Lower leg skin (tissue), 4 donors: ENCODE measurements at regions not wholly inside any gene's neighbourhood (a gene's known extent, or its start where the extent isn't known, plus 50 kb on each side); places are given as distances from the start of the nearest gene placed in this dataset.

Source experiments
- DNase-seq, 2 donors: peaks; one replicate each; pipeline ENCODE4 v3.0.0-alpha.2; 2019; ENCODE audit warnings: low spot score in 2 of 2
- H3K4me3 ChIP-seq: fragments of 200-600 bp; sonication (generic); 2 replicates; pipeline ENCODE4 v1.5.1; 2017; ENCODE audit warnings: mild to moderate bottlenecking, low read depth; ENCODE audit not compliant: poor library complexity, severe bottlenecking
- POLR2A ChIP-seq, 2 donors: fragments of 450-650 bp; IDR thresholded peaks; one replicate each; pipeline ENCODE4 v1.6.1; 2016 to 2017; ENCODE audit warnings: antibody characterized with exemption in 2 of 2, mild to moderate bottlenecking in 1 of 2, moderate library complexity in 1 of 2
- WGBS, 2 donors: methylation state at CpG; one replicate each; pipeline ENCODE4 v1.1.5; 2018; 5-methylcytosine and 5-hydroxymethylcytosine counted together
- intact Hi-C: fragments of 100-400 bp; cut with DNase I; formaldehyde crosslinking; loops from one replicate; pipeline ENCODE4 v1.15.0; 2023; ENCODE audit warnings: low total_unique reads
- TF ChIP-seq, protein P1 (sequence below), 3 donors: fragments of 450-650 bp; IDR thresholded peaks; one replicate each; pipeline ENCODE4 v1.5.1; 2016; ENCODE audit warnings: antibody characterized with exemption in 3 of 3, mild to moderate bottlenecking in 3 of 3, moderate library complexity in 2 of 3

DNA sequence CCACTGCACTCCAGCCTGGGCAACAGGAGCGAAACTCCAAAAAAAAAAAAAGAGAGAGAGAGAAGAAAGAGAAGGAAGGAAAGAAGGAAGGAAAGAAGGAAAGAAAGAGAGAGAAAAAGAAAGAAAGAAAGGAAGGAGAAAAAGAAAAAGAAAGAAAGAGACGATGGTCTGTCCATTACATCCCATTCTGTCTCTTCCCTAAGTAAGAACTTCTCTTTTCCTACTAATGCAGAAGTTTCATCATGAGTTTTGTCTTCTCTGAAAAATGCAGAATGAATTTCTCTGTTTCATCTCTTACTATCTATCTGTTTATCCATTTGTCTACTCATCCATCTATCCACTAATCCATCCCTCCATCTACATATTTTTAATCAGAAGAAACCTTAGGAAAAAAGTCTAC lies 94.9 kb upstream of the MED13 start:
- no peak for DNase-seq
- intact Hi-C loops, result no loop called here
- WGBS, 2 donors, result 91 to 97% methylated on average over 2 of the region's 2 CpGs
- TF ChIP-seq POLR2A (IDR thresholded peaks at IDR 0.05), result no peak
- TF ChIP-seq, protein P1, sequence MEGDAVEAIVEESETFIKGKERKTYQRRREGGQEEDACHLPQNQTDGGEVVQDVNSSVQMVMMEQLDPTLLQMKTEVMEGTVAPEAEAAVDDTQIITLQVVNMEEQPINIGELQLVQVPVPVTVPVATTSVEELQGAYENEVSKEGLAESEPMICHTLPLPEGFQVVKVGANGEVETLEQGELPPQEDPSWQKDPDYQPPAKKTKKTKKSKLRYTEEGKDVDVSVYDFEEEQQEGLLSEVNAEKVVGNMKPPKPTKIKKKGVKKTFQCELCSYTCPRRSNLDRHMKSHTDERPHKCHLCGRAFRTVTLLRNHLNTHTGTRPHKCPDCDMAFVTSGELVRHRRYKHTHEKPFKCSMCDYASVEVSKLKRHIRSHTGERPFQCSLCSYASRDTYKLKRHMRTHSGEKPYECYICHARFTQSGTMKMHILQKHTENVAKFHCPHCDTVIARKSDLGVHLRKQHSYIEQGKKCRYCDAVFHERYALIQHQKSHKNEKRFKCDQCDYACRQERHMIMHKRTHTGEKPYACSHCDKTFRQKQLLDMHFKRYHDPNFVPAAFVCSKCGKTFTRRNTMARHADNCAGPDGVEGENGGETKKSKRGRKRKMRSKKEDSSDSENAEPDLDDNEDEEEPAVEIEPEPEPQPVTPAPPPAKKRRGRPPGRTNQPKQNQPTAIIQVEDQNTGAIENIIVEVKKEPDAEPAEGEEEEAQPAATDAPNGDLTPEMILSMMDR (IDR thresholded peaks at IDR 0.05), result no peak
- no peak overlapping the region for H3K4me3 ChIP-seq

DNA sequence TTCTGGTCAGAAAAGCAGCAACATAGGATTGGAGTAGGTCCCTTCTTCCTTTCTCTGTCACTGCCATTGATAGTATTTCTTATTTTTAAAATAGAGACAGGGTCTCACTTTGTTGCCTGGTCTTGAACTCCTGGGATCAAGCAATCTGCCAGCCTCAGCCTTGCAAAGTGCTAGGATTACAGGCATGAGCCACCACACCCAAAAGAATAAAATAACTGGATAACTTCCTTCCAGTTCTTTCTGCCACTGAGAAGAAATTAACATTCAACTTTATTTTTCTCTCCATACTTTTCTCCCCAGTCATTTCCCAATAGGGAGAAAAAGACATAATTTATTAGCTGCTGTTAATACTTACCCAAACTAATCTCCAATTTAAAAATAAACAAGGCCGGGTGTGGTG lies 91.9 kb upstream of the MED13 start:
- intact Hi-C loops, result no loop called here
- WGBS, 2 donors, result 78 to 79% methylated on average over 1 of the region's 1 CpG
- TF ChIP-seq, protein P1 (IDR thresholded peaks at IDR 0.05), result no peak
- no peak for TF ChIP-seq POLR2A (IDR thresholded peaks at IDR 0.05)

DNA sequence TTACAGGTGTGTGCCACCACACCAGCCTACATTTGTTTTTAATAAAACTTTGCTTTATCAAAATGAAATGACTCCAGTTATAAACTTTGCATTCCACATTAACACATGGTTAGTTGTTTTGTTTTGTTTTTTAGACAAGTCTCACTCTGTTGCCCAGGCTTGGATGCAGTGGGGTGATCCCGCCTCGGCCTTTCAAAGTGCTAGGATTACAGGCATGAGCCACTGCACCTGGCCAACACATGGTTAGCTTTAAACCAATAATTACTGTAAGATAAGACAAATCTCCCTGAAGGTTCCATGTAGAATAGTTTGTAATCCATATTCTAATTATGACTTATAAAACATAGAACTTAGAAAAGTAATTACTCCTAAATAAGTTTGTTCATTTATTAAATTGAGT lies 89.8 kb upstream of the MED13 start:
- WGBS, 2 donors, result 65 to 70% methylated on average over 2 of the region's 2 CpGs

More for the DNA sequence above, 91.9 kb upstream of the MED13 start:
- no peak for DNase-seq
- H3K4me3 ChIP-seq, result no peak overlapping the region

DNA sequence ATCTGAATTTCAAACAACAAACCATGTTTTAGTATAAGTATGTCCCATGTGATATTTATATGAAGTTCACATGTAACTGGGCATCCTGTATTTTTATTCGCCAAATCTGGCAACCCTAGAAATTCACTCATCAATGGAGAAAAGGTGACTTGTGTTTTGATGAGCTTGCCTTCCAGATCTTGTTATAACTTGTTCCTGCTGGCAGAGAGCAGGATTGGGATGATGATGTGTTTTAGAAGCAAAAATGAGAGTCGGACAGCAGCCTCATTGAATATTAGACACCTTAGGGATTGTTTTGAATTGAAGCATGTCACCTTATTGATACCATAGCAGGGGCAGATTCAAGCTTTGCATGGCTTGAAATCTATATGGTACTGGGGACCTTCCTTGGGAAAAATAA lies 85.4 kb upstream of the MED13 start:
- no peak overlapping the region for H3K4me3 ChIP-seq
- TF ChIP-seq, protein P1 (IDR thresholded peaks at IDR 0.05), result no peak
- TF ChIP-seq POLR2A (IDR thresholded peaks at IDR 0.05), result no peak
- intact Hi-C loops, result no loop called here
- 52 to 58% methylated on average over 2 of the region's 2 CpGs for WGBS, 2 donors
- no peak for DNase-seq

More for the DNA sequence above, 89.8 kb upstream of the MED13 start:
- DNase-seq, result no peak
- intact Hi-C loops, result no loop called here
- no peak overlapping the region for H3K4me3 ChIP-seq
- TF ChIP-seq, protein P1 (IDR thresholded peaks at IDR 0.05), result no peak
- TF ChIP-seq POLR2A (IDR thresholded peaks at IDR 0.05), result no peak

DNA sequence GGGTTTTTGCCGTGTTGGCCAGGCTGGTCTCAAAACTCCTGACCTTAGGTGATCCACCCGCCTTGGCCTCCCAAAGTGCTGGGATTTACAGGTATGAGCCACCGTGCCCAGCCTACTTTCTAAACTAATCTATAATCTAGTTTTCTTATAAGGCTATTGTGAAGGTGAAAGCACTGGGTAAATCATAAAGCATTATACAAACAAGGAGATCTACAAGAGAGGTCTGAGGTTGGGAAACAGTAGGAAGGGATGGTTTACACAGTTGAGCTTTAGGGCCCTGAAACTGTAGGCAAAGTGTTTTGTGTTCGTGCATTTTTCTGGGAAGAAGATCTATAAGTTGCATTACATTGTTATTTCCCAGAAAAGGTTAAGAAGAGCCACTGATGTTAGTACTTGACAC lies 84.9 kb upstream of the MED13 start:
- TF ChIP-seq POLR2A (IDR thresholded peaks at IDR 0.05), result no peak
- TF ChIP-seq, protein P1 (IDR thresholded peaks at IDR 0.05), result no peak
- 87 to 92% methylated on average over 4 of the region's 4 CpGs for WGBS, 2 donors
- intact Hi-C loops, result no loop called here
- DNase-seq, result no peak
- H3K4me3 ChIP-seq, result no peak overlapping the region

DNA sequence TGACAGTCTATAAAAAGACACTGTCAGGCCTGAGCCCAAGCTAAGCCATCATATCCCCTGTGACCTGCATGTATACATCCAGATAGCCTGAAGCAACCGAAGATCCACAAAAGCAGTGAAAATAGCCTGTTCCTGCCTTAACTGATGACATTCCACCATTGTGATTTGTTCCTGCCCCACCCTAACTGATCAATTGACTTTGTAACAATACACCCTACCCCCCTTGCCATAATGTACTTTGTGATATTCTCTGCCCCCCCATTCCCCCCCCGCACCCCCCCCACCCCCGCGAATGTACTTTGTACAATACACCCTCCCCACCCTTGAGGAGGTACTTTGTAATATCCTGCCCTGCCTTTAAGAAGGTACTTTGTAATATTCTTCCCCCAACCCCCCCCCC lies 82.2 kb upstream of the MED13 start:
- TF ChIP-seq POLR2A (IDR thresholded peaks at IDR 0.05), result no peak
- TF ChIP-seq, protein P1 (IDR thresholded peaks at IDR 0.05), result no peak
- intact Hi-C loops, result no loop called here
- no peak for DNase-seq
- no peak overlapping the region for H3K4me3 ChIP-seq
- 61 to 82% methylated on average over 4 of the region's 4 CpGs for WGBS, 2 donors
